Keratinocyte (primary cell): ENCODE measurements at regions not wholly inside any gene's neighbourhood (a gene's known extent, or its start where the extent isn't known, plus 50 kb on each side); places are given as distances from the start of the nearest gene placed in this dataset.

Experiments used
- DNase-seq: peaks from one replicate; pipeline ENCODE4 v3.0.0-alpha.2; 2011; ENCODE audit warnings: low read depth, missing footprints, low spot score
- FAIRE-seq: peaks from 2 replicates; lab custom pipeline; 2011; peaks lifted over from hg19 to GRCh38; lab: Jason Lieb, UNC
- H2AFZ ChIP-seq: 2 replicates; pipeline ENCODE4 v1.6.0; 2012; ENCODE audit warnings: low read length, control low read depth, inconsistent platforms; ENCODE audit not compliant: control insufficient read depth
- H3K27ac ChIP-seq: 2 replicates; pipeline ENCODE4 v1.5.1; 2011; ENCODE audit warnings: low read length; ENCODE audit not compliant: control insufficient read depth, insufficient read depth
- H3K27me3 ChIP-seq: 3 replicates; pipeline ENCODE4 v1.6.0; 2011; ENCODE audit warnings: low read length; ENCODE audit not compliant: control insufficient read depth, insufficient read depth; ENCODE audit errors: extremely low read depth
- H3K36me3 ChIP-seq, 2 experiments: 2 replicates in 1 of 2; 3 replicates in 1 of 2; pipeline ENCODE4 v1.5.1; 2011; ENCODE audit warnings: low read length in 2 of 2, mild to moderate bottlenecking in 1 of 2; ENCODE audit not compliant: control insufficient read depth in 2 of 2, insufficient read depth in 2 of 2; ENCODE audit errors: extremely low read depth in 1 of 2
- H3K4me1 ChIP-seq: 3 replicates; pipeline ENCODE4 v1.5.1; 2011; ENCODE audit warnings: low read length; ENCODE audit not compliant: control insufficient read depth, insufficient read depth; ENCODE audit errors: extremely low read depth
- H3K4me2 ChIP-seq: 3 replicates; pipeline ENCODE4 v1.6.0; 2011; ENCODE audit warnings: low read depth, low read length; ENCODE audit not compliant: control insufficient read depth, insufficient read depth; ENCODE audit errors: extremely low read depth
- H3K4me3 ChIP-seq, 3 experiments: fragments of 200-600 bp in 1 of 3; sonication (generic) in 1 of 3; 2 replicates in 2 of 3; 3 replicates in 1 of 3; pipeline ENCODE4 v1.5.1; 2011 to 2016; ENCODE audit warnings: low read length in 3 of 3, mild to moderate bottlenecking in 3 of 3, control low read depth in 2 of 3, inconsistent platforms in 1 of 3, low read depth in 1 of 3, mixed read lengths in 1 of 3, mixed run types in 1 of 3, moderate library complexity in 1 of 3; ENCODE audit not compliant: control insufficient read depth in 2 of 3, insufficient read depth in 2 of 3; ENCODE audit errors: extremely low read depth in 1 of 3
- H3K79me2 ChIP-seq: 2 replicates; pipeline ENCODE4 v1.6.0; 2012; ENCODE audit warnings: low read length; ENCODE audit not compliant: control insufficient read depth, insufficient read depth
- H3K9ac ChIP-seq: 3 replicates; pipeline ENCODE4 v1.6.0; 2011; ENCODE audit warnings: low read length; ENCODE audit not compliant: control insufficient read depth, insufficient read depth; ENCODE audit errors: extremely low read depth
- H3K9me1 ChIP-seq: 3 replicates; pipeline ENCODE4 v1.6.0; 2011; ENCODE audit warnings: low read length; ENCODE audit not compliant: control insufficient read depth, insufficient read depth; ENCODE audit errors: extremely low read depth
- H3K9me3 ChIP-seq: 2 replicates; pipeline ENCODE4 v1.5.1; 2012; ENCODE audit warnings: low read depth, low read length; ENCODE audit not compliant: control insufficient read depth
- H4K20me1 ChIP-seq: 3 replicates; pipeline ENCODE4 v1.6.0; 2011; ENCODE audit warnings: low read length; ENCODE audit not compliant: control insufficient read depth, insufficient read depth; ENCODE audit errors: extremely low read depth
- EZH2 ChIP-seq: IDR thresholded peaks from one replicate; pipeline ENCODE4 v1.6.1; 2012; ENCODE audit warnings: inconsistent platforms, mild to moderate bottlenecking, low read length, moderate library complexity
- dilution Hi-C: fragments of 300-500 bp; cut with MboI; formaldehyde crosslinking; loops from one replicate; pipeline ENCODE4 v1.7.0; 2020; ENCODE audit warnings: low sequenced_read_pairs; ENCODE audit not compliant: extremely low pct_ligation_motif_present
- TF ChIP-seq, protein P1 (sequence below), 3 experiments: IDR thresholded peaks in 1 of 3; conservative IDR thresholded peaks in 1 of 3; optimal IDR thresholded peaks in 1 of 3; 2 replicates in 2 of 3; 3 replicates in 1 of 3; pipeline versions ENCODE3 to v1.5.1; 2011; ENCODE audit warnings: low read length in 3 of 3, mild to moderate bottlenecking in 3 of 3, moderate library complexity in 2 of 3, control low read depth in 1 of 3, inconsistent platforms in 1 of 3; ENCODE audit not compliant: insufficient read depth in 2 of 3; ENCODE audit errors: extremely low read depth in 1 of 3

DNA sequence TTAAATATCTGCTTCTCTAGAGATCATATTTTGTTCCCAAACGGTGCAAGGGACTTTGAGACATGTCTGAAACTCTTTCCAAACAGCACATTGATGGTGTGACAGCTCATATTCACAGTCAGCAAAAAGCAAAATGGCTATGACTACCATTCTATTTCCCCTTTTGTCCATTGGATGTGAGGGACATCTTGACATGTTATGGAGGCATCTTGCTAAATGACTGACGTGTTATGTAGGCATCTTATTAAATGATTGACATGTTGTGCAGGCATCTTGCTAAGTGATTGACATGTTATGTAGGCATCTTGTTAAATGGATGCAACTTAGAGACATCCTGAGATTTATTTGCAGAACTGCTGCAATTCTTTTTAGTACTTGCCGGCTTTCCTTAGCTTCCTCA lies 255.8 kb downstream of the DLL1 start:
- no peak for FAIRE-seq
- Histone ChIP-seq H2AFZ (no peak overlapping the region), H4K20me1 (no peaks in the 10 kb centered on the region), H3K4me1 (peaks cover 13% of the 10 kb centered on the region), H3K9me3 (peaks cover 9% of the 10 kb centered on the region), H3K4me3 (no peak overlapping the region), H3K36me3 (no peaks in the 10 kb centered on the region), H3K9me1 (no peaks in the 10 kb centered on the region), H3K27ac (no peak overlapping the region), H3K9ac (no peak overlapping the region), H3K4me2 (no peak overlapping the region), H3K79me2 (no peaks in the 10 kb centered on the region), H3K27me3 (no peaks in the 10 kb centered on the region)
- no peak for DNase-seq
- dilution Hi-C loops, result no loop called here
- TF ChIP-seq, protein P1, sequence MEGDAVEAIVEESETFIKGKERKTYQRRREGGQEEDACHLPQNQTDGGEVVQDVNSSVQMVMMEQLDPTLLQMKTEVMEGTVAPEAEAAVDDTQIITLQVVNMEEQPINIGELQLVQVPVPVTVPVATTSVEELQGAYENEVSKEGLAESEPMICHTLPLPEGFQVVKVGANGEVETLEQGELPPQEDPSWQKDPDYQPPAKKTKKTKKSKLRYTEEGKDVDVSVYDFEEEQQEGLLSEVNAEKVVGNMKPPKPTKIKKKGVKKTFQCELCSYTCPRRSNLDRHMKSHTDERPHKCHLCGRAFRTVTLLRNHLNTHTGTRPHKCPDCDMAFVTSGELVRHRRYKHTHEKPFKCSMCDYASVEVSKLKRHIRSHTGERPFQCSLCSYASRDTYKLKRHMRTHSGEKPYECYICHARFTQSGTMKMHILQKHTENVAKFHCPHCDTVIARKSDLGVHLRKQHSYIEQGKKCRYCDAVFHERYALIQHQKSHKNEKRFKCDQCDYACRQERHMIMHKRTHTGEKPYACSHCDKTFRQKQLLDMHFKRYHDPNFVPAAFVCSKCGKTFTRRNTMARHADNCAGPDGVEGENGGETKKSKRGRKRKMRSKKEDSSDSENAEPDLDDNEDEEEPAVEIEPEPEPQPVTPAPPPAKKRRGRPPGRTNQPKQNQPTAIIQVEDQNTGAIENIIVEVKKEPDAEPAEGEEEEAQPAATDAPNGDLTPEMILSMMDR (optimal IDR thresholded peaks at IDR 0.05 in 1 of 3, IDR thresholded peaks at IDR 0.05 in 1 of 3, conservative IDR thresholded peaks at IDR 0.05 in 1 of 3; ENCODE audit: extremely low read depth in 1 of 3, insufficient read depth in 2 of 3, low read length in 3 of 3), result no peak
- no peak for TF ChIP-seq EZH2

DNA sequence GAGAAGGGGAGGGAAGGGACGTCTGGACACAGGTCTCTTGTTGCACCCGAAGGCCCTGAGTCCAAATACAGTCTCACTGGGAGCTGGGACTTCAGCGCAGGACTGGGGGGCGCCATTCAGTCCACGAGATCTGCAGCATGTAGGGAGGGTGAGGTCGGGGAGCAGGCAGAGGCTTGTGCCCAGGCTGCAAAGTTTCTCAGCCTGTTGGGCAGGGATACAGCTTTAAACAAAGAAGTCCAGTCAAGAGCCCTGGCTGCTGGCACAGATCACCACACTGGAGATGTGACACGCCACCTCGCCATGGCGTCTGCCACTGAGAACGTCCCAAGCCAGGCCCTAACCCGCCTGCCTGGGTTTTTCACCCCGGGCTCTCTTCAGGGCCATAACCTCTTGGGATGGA lies 256.6 kb downstream of the DLL1 start:
- H3K4me3 ChIP-seq, result no peak overlapping the region
- H3K4me1 ChIP-seq, result peaks cover 13% of the 10 kb centered on the region
- H2AFZ ChIP-seq, result no peak overlapping the region
- no peak for DNase-seq
- H3K9me3 ChIP-seq, result peaks cover 9% of the 10 kb centered on the region
- H3K27ac ChIP-seq, result no peak overlapping the region
- no peaks in the 10 kb centered on the region for H3K9me1 ChIP-seq
- H3K27me3 ChIP-seq, result no peaks in the 10 kb centered on the region
- dilution Hi-C loops, result no loop called here
- no peak overlapping the region for H3K9ac ChIP-seq
- no peaks in the 10 kb centered on the region for H3K36me3 ChIP-seq
- TF ChIP-seq EZH2, result no peak
- TF ChIP-seq, protein P1 (optimal IDR thresholded peaks at IDR 0.05 in 1 of 3, IDR thresholded peaks at IDR 0.05 in 1 of 3, conservative IDR thresholded peaks at IDR 0.05 in 1 of 3; ENCODE audit: extremely low read depth in 1 of 3, insufficient read depth in 2 of 3, low read length in 3 of 3), result no peak
- no peak overlapping the region for H3K4me2 ChIP-seq
- no peaks in the 10 kb centered on the region for H3K79me2 ChIP-seq
- no peaks in the 10 kb centered on the region for H4K20me1 ChIP-seq
- FAIRE-seq, result no peak
